ENCODE measurements at regions not wholly inside any gene's neighbourhood (a gene's known extent, or its start where the extent isn't known, plus 50 kb on each side); places are given as distances from the start of the nearest gene placed in this dataset.

- intact Hi-C loops (cut with micrococcal nuclease): no loop called here
- no peak for TF ChIP-seq EZH2 (IDR thresholded peaks at IDR 0.05; ENCODE audit: low read length, unreplicated experiment)
- TF ChIP-seq, protein P1, sequence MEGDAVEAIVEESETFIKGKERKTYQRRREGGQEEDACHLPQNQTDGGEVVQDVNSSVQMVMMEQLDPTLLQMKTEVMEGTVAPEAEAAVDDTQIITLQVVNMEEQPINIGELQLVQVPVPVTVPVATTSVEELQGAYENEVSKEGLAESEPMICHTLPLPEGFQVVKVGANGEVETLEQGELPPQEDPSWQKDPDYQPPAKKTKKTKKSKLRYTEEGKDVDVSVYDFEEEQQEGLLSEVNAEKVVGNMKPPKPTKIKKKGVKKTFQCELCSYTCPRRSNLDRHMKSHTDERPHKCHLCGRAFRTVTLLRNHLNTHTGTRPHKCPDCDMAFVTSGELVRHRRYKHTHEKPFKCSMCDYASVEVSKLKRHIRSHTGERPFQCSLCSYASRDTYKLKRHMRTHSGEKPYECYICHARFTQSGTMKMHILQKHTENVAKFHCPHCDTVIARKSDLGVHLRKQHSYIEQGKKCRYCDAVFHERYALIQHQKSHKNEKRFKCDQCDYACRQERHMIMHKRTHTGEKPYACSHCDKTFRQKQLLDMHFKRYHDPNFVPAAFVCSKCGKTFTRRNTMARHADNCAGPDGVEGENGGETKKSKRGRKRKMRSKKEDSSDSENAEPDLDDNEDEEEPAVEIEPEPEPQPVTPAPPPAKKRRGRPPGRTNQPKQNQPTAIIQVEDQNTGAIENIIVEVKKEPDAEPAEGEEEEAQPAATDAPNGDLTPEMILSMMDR (conservative IDR thresholded peaks at IDR 0.05; ENCODE audit: low read depth, low read length): no peak
- TF ChIP-seq EZH2phosphoT487 (IDR thresholded peaks at IDR 0.05; ENCODE audit: borderline replicate concordance, low read length): no peak
- H3K27me3 ChIP-seq (ENCODE audit: low read length): no peaks in the 10 kb centered on the region
- no peaks in the 10 kb centered on the region for H3K36me3 ChIP-seq (ENCODE audit: low read depth, low read length)
- H3K4me1 ChIP-seq (ENCODE audit: insufficient read depth, low read length): peaks cover 16% of the 10 kb centered on the region
- H3K9me2 ChIP-seq (replicated peaks; ENCODE audit: low read length): no peaks in the 10 kb centered on the region
- H3K9ac ChIP-seq (ENCODE audit: low read length): no peak overlapping the region
- ATAC-seq (no peak), DNase-seq (no peak)
- no peaks in the 10 kb centered on the region for H4K20me1 ChIP-seq (ENCODE audit: low read length)
- POLR2A ChIA-PET (ENCODE audit: unreplicated experiment): interaction anchor here (0.6 kb wide), 1 partner anchor 1389 kb away, joined by 3 read pairs; no protein-coding TSS in a partner anchor
- no TSS peak for BruUV-seq (replicated peaks)
- no peak overlapping the region for H2AFZ ChIP-seq (ENCODE audit: low read length)
- no peaks in the 10 kb centered on the region for H3K79me2 ChIP-seq (ENCODE audit: low read length)
- no peaks in the 10 kb centered on the region for H3K9me3 ChIP-seq (ENCODE audit: low read length)
- CTCF ChIA-PET: no interaction called here
- no peak overlapping the region for H3K4me3 ChIP-seq (ENCODE audit: low read length)
- no peaks in the 10 kb centered on the region for H3F3A ChIP-seq (ENCODE audit: low read length, unreplicated experiment)
- no peak overlapping the region for H3K4me2 ChIP-seq (ENCODE audit: low read length)
- no peak overlapping the region for H3K27ac ChIP-seq (ENCODE audit: low read length)
Measured at GRCh38 chr6:81896525-81897503, 144.3 kb upstream of the TENT5A start.

- no TSS peak for BruUV-seq (replicated peaks)
- H3K9ac ChIP-seq (ENCODE audit: low read length): no peak overlapping the region
Measured at GRCh38 chr6:81895511-81896185, 143.2 kb upstream of the TENT5A start.

More at GRCh38 chr6:81895511-81896185, 143.2 kb upstream of the TENT5A start:
- Histone ChIP-seq H2AFZ (ENCODE audit: low read length) (no peak overlapping the region), H4K20me1 (ENCODE audit: low read length) (no peaks in the 10 kb centered on the region), H3K9me2 (replicated peaks; ENCODE audit: low read length) (no peaks in the 10 kb centered on the region), H3K9me3 (ENCODE audit: low read length) (no peaks in the 10 kb centered on the region), H3K4me1 (ENCODE audit: insufficient read depth, low read length) (peaks cover 16% of the 10 kb centered on the region), H3F3A (ENCODE audit: low read length, unreplicated experiment) (no peaks in the 10 kb centered on the region), H3K36me3 (ENCODE audit: low read depth, low read length) (no peaks in the 10 kb centered on the region), H3K79me2 (ENCODE audit: low read length) (no peaks in the 10 kb centered on the region), H3K4me2 (ENCODE audit: low read length) (peak overlapping the region; percentile 2; the same call in 1 of the 2 replicates), H3K27ac (ENCODE audit: low read length) (no peak overlapping the region), H3K4me3 (ENCODE audit: low read length) (no peak overlapping the region), H3K27me3 (ENCODE audit: low read length) (no peaks in the 10 kb centered on the region)
- TF ChIP-seq, protein P1 (conservative IDR thresholded peaks at IDR 0.05; ENCODE audit: low read depth, low read length): no peak
- TF ChIP-seq EZH2 (IDR thresholded peaks at IDR 0.05; ENCODE audit: low read length, unreplicated experiment): no peak
- TF ChIP-seq EZH2phosphoT487 (IDR thresholded peaks at IDR 0.05; ENCODE audit: borderline replicate concordance, low read length): no peak
- POLR2A ChIA-PET (ENCODE audit: unreplicated experiment): interaction anchor here (0.6 kb wide), 1 partner anchor 1388 kb away, joined by 3 read pairs; no protein-coding TSS in a partner anchor
- DNase-seq (peak; percentile 53), ATAC-seq (no peak)
- CTCF ChIA-PET: no interaction called here
- intact Hi-C loops (cut with micrococcal nuclease): no loop called here
